ENCODE measurements at regions not wholly inside any gene's neighbourhood (a gene's known extent, or its start where the extent isn't known, plus 50 kb on each side); places are given as distances from the start of the nearest gene placed in this dataset.

- no peak for DNase-seq (ENCODE audit: low read depth)
- TF ChIP-seq CTCF (IDR thresholded peaks at IDR 0.05; ENCODE audit: control insufficient read depth, extremely low read depth, insufficient read depth): no peak
- no peak overlapping the region for H3K4me3 ChIP-seq (ENCODE audit: low read depth, low read length)
These were observed 278.8 kb upstream of the RPS6KA3 start for GRCh38 chrX:20545538-20545937.

GRCh38 chrX:20542072-20542471 lies 275.4 kb upstream of the RPS6KA3 start:
- no peak for TF ChIP-seq CTCF (IDR thresholded peaks at IDR 0.05; ENCODE audit: control insufficient read depth, extremely low read depth, insufficient read depth)
- DNase-seq (ENCODE audit: low read depth): no peak
- no peak overlapping the region for H3K4me3 ChIP-seq (ENCODE audit: low read depth, low read length)

- no peak overlapping the region for H3K4me3 ChIP-seq (ENCODE audit: low read depth, low read length)
- TF ChIP-seq CTCF (IDR thresholded peaks at IDR 0.05; ENCODE audit: control insufficient read depth, extremely low read depth, insufficient read depth): no peak
- no peak for DNase-seq (ENCODE audit: low read depth)
These were observed 272.3 kb upstream of the RPS6KA3 start for GRCh38 chrX:20538974-20539373.

GRCh38 chrX:20531667-20532066 lies 265.0 kb upstream of the RPS6KA3 start:
- H3K4me3 ChIP-seq (ENCODE audit: low read depth, low read length): no peak overlapping the region
- no peak for DNase-seq (ENCODE audit: low read depth)
- TF ChIP-seq CTCF (IDR thresholded peaks at IDR 0.05; ENCODE audit: control insufficient read depth, extremely low read depth, insufficient read depth): no peak

GRCh38 chrX:20530406-20530921 lies 263.8 kb upstream of the RPS6KA3 start:
- no peak overlapping the region for H3K4me3 ChIP-seq (ENCODE audit: low read depth, low read length)
- peak; percentile 50 for TF ChIP-seq CTCF (IDR thresholded peaks at IDR 0.05; ENCODE audit: control insufficient read depth, extremely low read depth, insufficient read depth)
- DNase-seq (ENCODE audit: low read depth): peak; percentile 8

- DNase-seq (ENCODE audit: low read depth): no peak
- no peak for TF ChIP-seq CTCF (IDR thresholded peaks at IDR 0.05; ENCODE audit: control insufficient read depth, extremely low read depth, insufficient read depth)
These were observed 263.0 kb upstream of the RPS6KA3 start for GRCh38 chrX:20529711-20530110.

GRCh38 chrX:20529301-20529700 lies 262.6 kb upstream of the RPS6KA3 start:
- no peak overlapping the region for H3K4me3 ChIP-seq (ENCODE audit: low read depth, low read length)

More at GRCh38 chrX:20529711-20530110, 263.0 kb upstream of the RPS6KA3 start:
- H3K4me3 ChIP-seq (ENCODE audit: low read depth, low read length): no peak overlapping the region

More at GRCh38 chrX:20529301-20529700, 262.6 kb upstream of the RPS6KA3 start:
- no peak for TF ChIP-seq CTCF (IDR thresholded peaks at IDR 0.05; ENCODE audit: control insufficient read depth, extremely low read depth, insufficient read depth)
- no peak for DNase-seq (ENCODE audit: low read depth)
